ENCODE measurements at regions not wholly inside any gene's neighbourhood (a gene's known extent, or its start where the extent isn't known, plus 50 kb on each side); places are given as distances from the start of the nearest gene placed in this dataset.

DNA sequence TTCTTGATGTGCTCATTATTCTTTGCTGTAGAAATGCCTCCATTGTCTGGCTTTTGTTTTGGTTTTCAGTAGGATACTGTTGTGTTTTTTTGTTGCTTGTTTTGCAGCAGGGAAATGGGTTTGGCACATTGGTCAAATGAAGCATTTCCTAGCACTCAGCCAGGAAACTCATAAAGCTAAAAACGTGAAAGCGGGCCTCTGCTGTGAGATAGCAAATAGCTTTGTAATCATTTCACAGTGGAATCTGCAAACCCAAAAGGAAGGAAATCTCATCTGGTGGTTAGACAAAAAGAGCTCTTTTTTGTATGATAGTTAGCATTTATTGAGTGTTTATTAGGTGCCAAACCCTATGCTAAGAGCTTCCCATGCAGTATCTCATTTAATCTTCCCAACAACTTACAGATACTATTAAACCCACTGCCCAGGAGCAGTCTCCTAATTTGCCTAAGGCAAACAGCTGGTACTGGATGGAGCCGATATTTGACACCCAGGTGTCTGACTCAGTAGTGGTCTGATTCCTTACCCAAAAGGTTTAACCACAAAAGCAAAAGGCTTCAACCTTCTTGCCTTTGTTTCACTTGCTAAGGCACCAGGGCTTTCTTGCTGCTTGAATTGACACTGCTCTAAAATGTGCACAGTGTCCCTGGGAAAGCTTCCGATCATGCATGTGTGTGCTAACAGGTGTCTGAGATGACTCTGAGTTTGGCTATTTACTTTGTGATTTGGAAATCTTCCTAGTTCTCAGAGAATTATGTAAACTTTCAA is 527.9 kb upstream of the MDFIC2 start:
- DNase-seq, result no peak

GRCh38 chr3:70833239-70833960 is 521.0 kb upstream of the MDFIC2 start:
- no peak for DNase-seq

GRCh38 chr3:70832834-70833205 is 520.4 kb upstream of the MDFIC2 start:
- no peak for DNase-seq

DNA sequence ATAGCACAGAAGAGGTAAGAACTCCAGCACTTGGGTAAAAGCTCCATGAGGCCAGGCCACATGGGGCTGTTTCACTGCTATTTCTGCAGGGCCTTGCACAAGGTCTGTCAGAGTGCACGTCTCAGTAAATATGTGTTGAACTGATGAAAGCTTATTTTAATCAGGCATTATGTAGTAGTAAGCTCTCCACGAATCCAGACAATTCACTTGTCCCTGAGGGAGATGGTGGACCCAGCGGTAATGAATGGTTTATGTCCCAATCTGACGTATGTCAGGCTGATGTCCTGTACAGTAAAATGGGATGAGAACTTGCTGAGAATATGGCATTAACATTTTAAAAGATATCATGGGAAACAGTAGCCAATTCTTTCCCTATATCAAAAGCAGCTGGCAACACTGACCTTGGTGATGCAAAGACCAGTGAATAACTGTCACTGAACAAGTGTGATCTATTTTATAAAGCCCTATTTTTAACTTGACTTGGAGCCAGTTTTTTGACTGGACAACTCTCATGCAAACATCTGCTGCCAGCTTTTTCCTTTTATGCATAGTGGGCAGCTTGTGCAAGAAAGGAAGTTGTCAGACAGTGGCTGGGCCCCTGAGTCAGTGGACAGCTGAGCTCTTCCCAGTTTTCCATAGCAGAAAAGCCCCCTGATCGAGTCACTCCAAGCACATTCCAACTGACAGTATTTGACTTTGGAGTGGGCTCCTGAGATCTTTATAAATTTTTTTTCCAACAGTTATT is 519.8 kb upstream of the MDFIC2 start:
- DNase-seq, result no peak

- no peak for DNase-seq
These were observed 516.7 kb upstream of the MDFIC2 start for GRCh38 chr3:70829092-70829491.

- no peak for DNase-seq
These were observed 512.3 kb upstream of the MDFIC2 start for GRCh38 chr3:70824773-70825172.

- DNase-seq, result no peak
These were observed 511.6 kb upstream of the MDFIC2 start for GRCh38 chr3:70824078-70824477.

- no peak for DNase-seq
These were observed 511.2 kb upstream of the MDFIC2 start for GRCh38 chr3:70823622-70824021.

GRCh38 chr3:70822669-70823068 is 510.2 kb upstream of the MDFIC2 start:
- DNase-seq, result no peak

DNA sequence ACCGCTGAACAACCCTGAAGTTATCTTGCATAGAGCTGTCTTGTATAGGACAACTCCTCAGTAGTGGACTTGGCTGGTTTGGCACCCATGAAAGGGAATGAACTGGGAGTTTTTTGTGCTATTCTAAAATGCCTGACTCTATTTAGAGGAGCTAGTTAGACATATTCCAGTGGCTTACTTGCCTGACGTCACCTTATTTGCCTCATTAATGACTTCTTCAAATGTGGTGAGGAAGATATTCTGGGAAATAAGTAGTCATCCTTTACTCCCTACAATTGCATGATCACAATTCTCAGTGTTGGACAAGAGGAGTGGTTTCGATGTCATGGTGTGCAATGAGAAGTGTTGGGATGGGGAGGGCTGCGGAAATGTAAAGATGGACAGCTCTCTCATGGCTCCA is 509.2 kb upstream of the MDFIC2 start:
- no peak for DNase-seq

DNA sequence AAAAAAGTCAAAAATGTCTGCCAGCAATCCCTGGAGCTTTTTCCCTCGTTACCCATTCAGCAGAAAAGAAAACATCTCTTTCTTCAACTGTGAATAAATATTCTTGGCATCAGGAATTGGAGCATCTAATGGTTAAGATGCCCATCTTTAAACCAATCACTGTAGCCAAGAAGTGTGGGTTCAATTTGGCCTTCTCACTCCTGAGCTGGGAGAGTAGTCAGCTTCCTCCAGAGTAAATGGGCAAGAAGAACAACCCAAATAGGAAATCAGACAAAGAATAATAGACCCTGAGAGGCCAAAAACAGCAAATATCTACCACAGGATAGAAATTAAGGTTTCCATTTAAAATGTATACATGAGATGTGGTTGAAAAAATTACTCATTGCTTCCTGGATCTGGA is 508.0 kb upstream of the MDFIC2 start:
- no peak for DNase-seq

GRCh38 chr3:70818145-70818544 is 505.7 kb upstream of the MDFIC2 start:
- no peak for DNase-seq

DNA sequence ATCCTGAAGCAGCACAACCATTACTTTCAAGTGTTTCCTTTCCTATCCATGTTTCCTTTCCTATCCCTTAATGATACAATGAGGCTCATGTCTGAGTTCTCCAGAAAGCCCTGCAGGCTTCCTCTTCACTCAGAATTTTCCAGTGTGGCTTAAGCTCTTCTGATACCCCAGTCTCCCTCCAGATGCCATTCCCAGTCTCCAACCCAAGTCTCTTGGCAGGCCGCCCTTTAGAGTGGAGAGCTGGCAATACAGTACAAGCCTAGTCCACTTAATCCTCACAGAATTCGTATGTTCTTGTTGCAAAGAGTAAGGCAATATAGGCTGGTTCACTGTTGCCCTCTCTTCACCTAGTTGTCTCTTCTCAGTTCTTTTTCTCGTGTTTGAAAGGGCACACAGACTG is 503.9 kb upstream of the MDFIC2 start:
- DNase-seq, result no peak

DNA sequence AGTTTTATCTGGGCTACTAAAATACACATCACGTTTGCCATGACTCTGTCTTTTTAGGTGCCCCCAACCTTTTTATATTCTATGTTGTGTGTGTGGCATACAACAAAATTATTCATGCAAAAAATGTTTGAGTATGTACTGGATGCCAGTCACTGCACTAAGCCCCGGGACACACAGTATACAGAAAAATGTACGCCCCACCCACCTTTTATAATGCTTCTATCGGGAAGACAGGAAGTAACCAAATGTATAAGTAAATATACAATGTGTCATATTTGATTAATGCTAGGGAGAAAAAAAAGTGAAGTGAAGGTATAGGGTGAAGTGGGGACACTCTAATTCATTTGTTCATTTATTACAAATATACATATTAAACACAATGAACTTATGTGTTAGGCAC is 503.4 kb upstream of the MDFIC2 start:
- no peak for DNase-seq

- DNase-seq, result no peak
These were observed 500.9 kb upstream of the MDFIC2 start for GRCh38 chr3:70813311-70813710.

GRCh38 chr3:70811880-70812279 is 499.4 kb upstream of the MDFIC2 start:
- DNase-seq, result no peak

DNA sequence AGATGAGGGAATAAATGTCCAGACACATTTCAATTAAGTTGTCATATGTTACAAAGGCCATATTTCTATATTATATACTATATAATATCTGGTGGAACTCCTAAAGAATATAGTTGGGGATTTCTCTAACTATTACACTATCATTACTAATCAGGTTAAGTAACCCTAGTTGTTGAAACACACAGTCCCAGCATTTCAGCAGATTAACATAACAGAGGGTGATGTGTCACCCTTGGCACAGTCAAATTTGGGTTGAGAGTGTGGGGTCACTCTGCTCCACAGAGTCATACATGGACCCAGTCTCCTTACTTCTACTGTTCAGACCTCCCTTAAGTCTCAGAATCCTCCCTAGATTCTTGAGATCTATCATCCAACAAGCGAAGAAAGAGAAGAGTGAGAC is 496.4 kb upstream of the MDFIC2 start:
- no peak for DNase-seq

DNA sequence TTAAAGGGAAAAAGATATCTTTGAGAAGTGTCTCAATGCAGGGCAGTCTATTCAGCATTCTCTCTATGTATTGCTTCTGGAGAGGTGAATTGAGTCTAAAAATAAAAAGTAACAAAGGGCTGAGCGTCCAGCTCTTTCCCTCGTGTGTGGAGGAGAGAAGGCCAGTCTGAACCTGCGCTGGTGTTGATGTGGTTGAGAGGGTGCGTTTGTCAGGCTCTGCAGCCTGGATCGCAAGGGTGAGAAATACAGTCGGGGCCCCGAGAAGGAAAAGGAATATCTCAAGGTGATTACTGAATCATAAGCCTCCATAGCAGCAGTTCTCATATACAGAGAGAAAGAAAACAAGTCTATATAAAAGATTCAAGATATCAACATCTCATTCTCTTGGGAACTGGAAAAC is 494.1 kb upstream of the MDFIC2 start:
- no peak for DNase-seq

- no peak for DNase-seq
These were observed 493.6 kb upstream of the MDFIC2 start for GRCh38 chr3:70806021-70806420.

- no peak for DNase-seq
These were observed 492.8 kb upstream of the MDFIC2 start for GRCh38 chr3:70805061-70805889.

GRCh38 chr3:70803891-70804290 is 491.5 kb upstream of the MDFIC2 start:
- no peak for DNase-seq

- no peak for DNase-seq
These were observed 490.9 kb upstream of the MDFIC2 start for GRCh38 chr3:70803319-70803718.

DNA sequence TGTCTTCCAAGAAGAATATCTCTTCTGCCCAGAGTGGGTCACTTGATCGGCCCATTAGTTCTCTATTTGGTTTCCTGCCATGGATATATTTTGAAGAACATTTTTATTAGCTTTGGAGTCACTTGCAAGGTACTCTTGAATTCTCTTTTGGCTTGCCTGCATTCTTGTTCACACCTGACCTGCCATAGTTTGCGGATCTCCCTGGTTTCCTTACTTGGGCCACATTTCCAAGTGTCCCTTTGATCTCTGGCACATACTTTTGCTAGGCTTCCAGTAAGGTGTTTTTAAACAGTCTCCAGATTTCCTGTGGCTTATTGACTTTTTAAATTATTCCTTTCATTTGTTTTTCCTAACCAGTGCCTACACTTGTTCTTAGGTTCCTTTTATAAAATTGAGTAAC is 488.5 kb upstream of the MDFIC2 start:
- DNase-seq, result no peak
